ENCODE measurements at regions not wholly inside any gene's neighbourhood (a gene's known extent, or its start where the extent isn't known, plus 50 kb on each side); places are given as distances from the start of the nearest gene placed in this dataset.

GRCh38 chr1:55725378-55725777, 510.2 kb upstream of the USP24 start:
- TF ChIP-seq POLR2A (IDR thresholded peaks at IDR 0.05) (no peak), CTCF (IDR thresholded peaks at IDR 0.05) (no peak)

Data from ovary (tissue), 3 donors.